GM10266 (cell line): ENCODE measurements at regions not wholly inside any gene's neighbourhood (a gene's known extent, or its start where the extent isn't known, plus 50 kb on each side); places are given as distances from the start of the nearest gene placed in this dataset.

Experiments used
- DNase-seq: peaks from one replicate; pipeline ENCODE4 v3.0.0; 2012; ENCODE audit errors: extremely low spot score
- TF ChIP-seq, protein P1 (sequence below): IDR thresholded peaks from 2 replicates; pipeline ENCODE4 v1.5.1; 2012; ENCODE audit warnings: mild to moderate bottlenecking, low read depth; ENCODE audit not compliant: control insufficient read depth, insufficient read depth; ENCODE audit errors: missing control alignments

GRCh38 chr5:171588790-171589189 lies 169.3 kb downstream of the FGF18 start:
- TF ChIP-seq, protein P1, sequence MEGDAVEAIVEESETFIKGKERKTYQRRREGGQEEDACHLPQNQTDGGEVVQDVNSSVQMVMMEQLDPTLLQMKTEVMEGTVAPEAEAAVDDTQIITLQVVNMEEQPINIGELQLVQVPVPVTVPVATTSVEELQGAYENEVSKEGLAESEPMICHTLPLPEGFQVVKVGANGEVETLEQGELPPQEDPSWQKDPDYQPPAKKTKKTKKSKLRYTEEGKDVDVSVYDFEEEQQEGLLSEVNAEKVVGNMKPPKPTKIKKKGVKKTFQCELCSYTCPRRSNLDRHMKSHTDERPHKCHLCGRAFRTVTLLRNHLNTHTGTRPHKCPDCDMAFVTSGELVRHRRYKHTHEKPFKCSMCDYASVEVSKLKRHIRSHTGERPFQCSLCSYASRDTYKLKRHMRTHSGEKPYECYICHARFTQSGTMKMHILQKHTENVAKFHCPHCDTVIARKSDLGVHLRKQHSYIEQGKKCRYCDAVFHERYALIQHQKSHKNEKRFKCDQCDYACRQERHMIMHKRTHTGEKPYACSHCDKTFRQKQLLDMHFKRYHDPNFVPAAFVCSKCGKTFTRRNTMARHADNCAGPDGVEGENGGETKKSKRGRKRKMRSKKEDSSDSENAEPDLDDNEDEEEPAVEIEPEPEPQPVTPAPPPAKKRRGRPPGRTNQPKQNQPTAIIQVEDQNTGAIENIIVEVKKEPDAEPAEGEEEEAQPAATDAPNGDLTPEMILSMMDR: no peak
- no peak for DNase-seq

DNA sequence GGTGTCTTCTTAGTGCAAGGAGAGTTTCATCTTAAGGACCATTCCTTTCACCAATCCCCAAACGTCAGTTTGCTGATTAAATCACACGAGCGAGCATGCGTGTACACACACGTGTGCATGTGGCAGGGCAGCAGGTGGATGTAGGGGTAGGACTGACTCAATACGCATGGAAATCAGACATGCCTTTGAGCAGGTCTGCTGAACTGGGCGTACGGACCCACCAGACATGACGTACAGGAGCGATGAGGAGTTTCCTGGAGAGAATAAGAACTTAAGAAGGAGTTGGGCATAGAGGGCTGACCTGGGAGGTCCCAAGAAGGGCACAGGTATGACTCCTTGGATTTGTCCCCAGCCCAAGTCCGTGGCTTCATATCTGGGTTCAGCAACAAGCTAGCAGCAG lies 170.0 kb downstream of the FGF18 start:
- TF ChIP-seq, protein P1: no peak
- no peak for DNase-seq

DNA sequence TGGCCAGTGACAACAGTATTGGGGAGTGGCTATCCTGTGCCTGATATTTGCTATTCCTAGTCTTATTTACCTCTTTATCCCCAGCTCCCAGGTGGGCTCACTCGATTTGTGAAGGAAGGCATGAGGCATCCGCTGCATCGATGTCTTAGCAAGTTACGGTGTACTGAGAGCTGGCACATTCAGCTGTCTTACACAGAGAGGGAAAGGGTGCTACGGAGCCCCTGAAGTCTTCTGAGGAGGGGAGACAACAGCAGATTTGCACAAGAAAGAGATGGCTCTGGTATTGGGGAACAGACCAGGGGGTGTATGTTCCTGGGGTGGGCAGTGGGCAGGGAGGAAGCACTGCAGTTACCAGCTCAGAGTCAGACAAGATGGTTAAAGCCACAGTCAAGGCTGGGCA lies 172.6 kb downstream of the FGF18 start:
- TF ChIP-seq, protein P1: no peak
- no peak for DNase-seq

DNA sequence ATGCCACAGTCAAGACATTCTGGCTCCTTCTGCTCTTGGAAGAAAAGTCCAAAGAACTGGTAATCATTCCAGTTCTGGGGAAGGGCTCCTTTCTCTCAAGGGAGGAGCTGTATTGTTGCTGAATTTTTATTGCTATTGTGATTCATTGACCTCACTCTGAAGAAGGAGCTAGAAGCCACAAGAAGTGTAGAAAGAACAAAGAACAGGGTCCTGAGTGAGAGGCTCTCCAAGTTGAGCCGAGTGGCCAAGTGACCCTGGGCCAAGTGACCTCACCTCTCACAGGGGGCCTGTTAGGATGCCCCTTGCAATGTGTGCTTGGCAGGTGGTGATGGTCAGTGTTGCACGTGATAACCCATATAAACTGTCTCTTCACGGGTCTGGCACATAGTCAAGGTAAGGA lies 173.3 kb downstream of the FGF18 start:
- TF ChIP-seq, protein P1: no peak
- DNase-seq: no peak

- TF ChIP-seq, protein P1: no peak
- DNase-seq: no peak
These were observed 174.0 kb downstream of the FGF18 start for GRCh38 chr5:171593401-171593800.

- TF ChIP-seq, protein P1: no peak
- DNase-seq: no peak
These were observed 174.5 kb downstream of the FGF18 start for GRCh38 chr5:171593976-171594375.

GRCh38 chr5:171595401-171595800 lies 176.0 kb downstream of the FGF18 start:
- DNase-seq: no peak
- TF ChIP-seq, protein P1: no peak
